ENCODE measurements at regions not wholly inside any gene's neighbourhood (a gene's known extent, or its start where the extent isn't known, plus 50 kb on each side); places are given as distances from the start of the nearest gene placed in this dataset.

GRCh38 chr13:83184150-83184475 lies 698.2 kb downstream of the SLITRK1 start:
- TF ChIP-seq NRF1 (conservative IDR thresholded peaks at IDR 0.05; ENCODE audit: low read depth, low read length) (no peak), RFX5 (IDR thresholded peaks at IDR 0.05; ENCODE audit: low read depth, low read length) (no peak), CEBPZ (IDR thresholded peaks at IDR 0.05; ENCODE audit: low read depth, low read length) (no peak), ZBTB33 (IDR thresholded peaks at IDR 0.05) (no peak)
- TF ChIP-seq, protein P1, sequence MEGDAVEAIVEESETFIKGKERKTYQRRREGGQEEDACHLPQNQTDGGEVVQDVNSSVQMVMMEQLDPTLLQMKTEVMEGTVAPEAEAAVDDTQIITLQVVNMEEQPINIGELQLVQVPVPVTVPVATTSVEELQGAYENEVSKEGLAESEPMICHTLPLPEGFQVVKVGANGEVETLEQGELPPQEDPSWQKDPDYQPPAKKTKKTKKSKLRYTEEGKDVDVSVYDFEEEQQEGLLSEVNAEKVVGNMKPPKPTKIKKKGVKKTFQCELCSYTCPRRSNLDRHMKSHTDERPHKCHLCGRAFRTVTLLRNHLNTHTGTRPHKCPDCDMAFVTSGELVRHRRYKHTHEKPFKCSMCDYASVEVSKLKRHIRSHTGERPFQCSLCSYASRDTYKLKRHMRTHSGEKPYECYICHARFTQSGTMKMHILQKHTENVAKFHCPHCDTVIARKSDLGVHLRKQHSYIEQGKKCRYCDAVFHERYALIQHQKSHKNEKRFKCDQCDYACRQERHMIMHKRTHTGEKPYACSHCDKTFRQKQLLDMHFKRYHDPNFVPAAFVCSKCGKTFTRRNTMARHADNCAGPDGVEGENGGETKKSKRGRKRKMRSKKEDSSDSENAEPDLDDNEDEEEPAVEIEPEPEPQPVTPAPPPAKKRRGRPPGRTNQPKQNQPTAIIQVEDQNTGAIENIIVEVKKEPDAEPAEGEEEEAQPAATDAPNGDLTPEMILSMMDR (IDR thresholded peaks at IDR 0.05 in 2 of 3, conservative IDR thresholded peaks at IDR 0.05 in 1 of 3; ENCODE audit: control insufficient read depth in 2 of 3, extremely low read depth in 1 of 3, insufficient read depth in 1 of 3, low read depth in 3 of 3, low read length in 3 of 3): no peak

Data from GM12878 (cell line).